NCI-H128 (cell line): ENCODE measurements at regions not wholly inside any gene's neighbourhood (a gene's known extent, or its start where the extent isn't known, plus 50 kb on each side); places are given as distances from the start of the nearest gene placed in this dataset.
"Not testable (repeated sequence)": the region's sequence is repeated elsewhere in the genome, so short reads cannot be mapped to it uniquely, and the experiment has no call there.

Experiments
- DNase-seq: peaks from one replicate; lab custom pipeline; 2025; ENCODE audit not compliant: unreplicated experiment; lab: John Stamatoyannopoulos, UW

GRCh38 chr12:97616946-97617345 lies 154.3 kb downstream of the RMST start:
- DNase-seq: no peak

- DNase-seq: no peak
These were observed 166.4 kb downstream of the RMST start for GRCh38 chr12:97628962-97629361.

GRCh38 chr12:97629382-97629781 lies 166.8 kb downstream of the RMST start:
- no peak for DNase-seq

GRCh38 chr12:97630356-97630755 lies 167.8 kb downstream of the RMST start:
- no peak for DNase-seq

GRCh38 chr12:97630875-97631274 lies 168.3 kb downstream of the RMST start:
- DNase-seq: no peak

- DNase-seq: no peak
These were observed 175.2 kb downstream of the RMST start for GRCh38 chr12:97637770-97638169.

GRCh38 chr12:97638739-97639138 lies 176.1 kb downstream of the RMST start:
- DNase-seq: no peak

GRCh38 chr12:97639702-97640101 lies 177.1 kb downstream of the RMST start:
- DNase-seq: no peak

GRCh38 chr12:97640826-97641225 lies 178.2 kb downstream of the RMST start:
- DNase-seq: no peak

- no peak for DNase-seq
These were observed 180.3 kb downstream of the RMST start for GRCh38 chr12:97642911-97643310.

GRCh38 chr12:97643924-97644323 lies 181.3 kb downstream of the RMST start:
- no peak for DNase-seq

GRCh38 chr12:97645726-97646125 lies 183.1 kb downstream of the RMST start:
- DNase-seq: no peak

- no peak for DNase-seq
These were observed 184.5 kb downstream of the RMST start for GRCh38 chr12:97647142-97647541.

GRCh38 chr12:97650242-97650641 lies 187.6 kb downstream of the RMST start:
- DNase-seq: no peak

- DNase-seq: not testable (repeated sequence)
These were observed 193.9 kb downstream of the RMST start for GRCh38 chr12:97656548-97656947.

- DNase-seq: no peak
These were observed 196.7 kb downstream of the RMST start for GRCh38 chr12:97659117-97659880.

- DNase-seq: no peak
These were observed 203.7 kb downstream of the RMST start for GRCh38 chr12:97666263-97666662.

GRCh38 chr12:97672870-97673269 lies 210.3 kb downstream of the RMST start:
- DNase-seq: no peak

- no peak for DNase-seq
These were observed 218.1 kb downstream of the RMST start for GRCh38 chr12:97680751-97681150.

GRCh38 chr12:97681612-97682504 lies 219.3 kb downstream of the RMST start:
- DNase-seq: no peak

- DNase-seq: no peak
These were observed 222.8 kb downstream of the RMST start for GRCh38 chr12:97685360-97685759.

- no peak for DNase-seq
These were observed 239.3 kb downstream of the RMST start for GRCh38 chr12:97701901-97702300.
